GM18502 (cell line): ENCODE measurements at regions not wholly inside any gene's neighbourhood (a gene's known extent, or its start where the extent isn't known, plus 50 kb on each side); places are given as distances from the start of the nearest gene placed in this dataset.

Source experiments
- ATAC-seq: cut with Tn5 transposase; IDR thresholded peaks from one replicate; pipeline ENCODE4 v1.9.1; 2021; ENCODE audit warnings: mild to moderate bottlenecking; ENCODE audit not compliant: unreplicated experiment, poor library complexity

DNA sequence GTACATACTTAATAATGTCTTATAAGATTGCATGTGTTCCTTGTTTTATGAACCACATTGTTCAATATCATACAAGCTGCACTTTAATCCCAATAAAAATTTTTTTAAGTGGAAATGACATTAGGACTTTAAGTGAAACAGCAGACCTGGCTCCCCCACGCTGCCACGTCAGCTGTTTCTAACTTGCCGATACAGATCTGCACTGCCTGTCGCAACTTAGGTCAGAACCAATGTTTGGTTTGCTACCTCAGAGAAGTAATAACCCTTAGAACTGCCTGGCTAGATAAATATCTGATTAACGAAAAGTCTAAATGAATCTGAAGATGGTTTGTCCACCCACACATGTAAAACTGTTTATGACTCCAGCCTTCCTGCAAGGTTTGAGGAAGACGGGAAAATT is 327.5 kb upstream of the DACH1 start:
- ATAC-seq: no peak

DNA sequence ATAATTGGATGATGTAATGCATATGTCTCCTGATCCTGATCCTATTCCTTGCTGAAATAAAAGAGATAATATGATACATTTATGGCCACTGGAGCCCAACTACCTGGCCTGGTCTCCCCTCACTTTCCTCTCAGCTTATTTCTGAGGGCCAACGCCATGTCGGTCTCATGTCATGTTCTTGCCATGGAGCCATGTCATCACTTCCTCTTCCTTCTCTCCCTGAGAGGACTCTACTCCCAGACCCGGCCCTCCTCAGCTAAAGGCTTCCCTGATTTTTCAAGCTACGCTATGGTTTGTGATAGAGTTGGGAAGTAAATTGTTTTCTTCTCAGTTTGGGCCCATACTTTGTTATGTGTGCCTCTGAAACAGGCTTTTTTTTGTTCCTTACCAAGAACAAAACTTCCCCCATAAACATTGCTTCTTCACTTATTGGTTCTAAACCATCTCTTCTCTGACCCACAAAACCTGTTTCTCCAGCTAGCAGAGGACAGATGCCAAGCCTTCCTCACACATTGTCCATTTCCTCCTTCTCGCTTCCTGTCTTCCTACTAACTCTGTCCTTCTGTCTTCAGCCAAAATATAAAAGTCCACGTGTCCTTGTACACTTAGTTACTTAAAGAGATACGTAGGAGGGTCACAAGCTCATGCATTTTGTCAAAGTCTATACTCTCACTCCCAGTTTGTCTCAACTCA is 319.9 kb upstream of the DACH1 start:
- ATAC-seq: no peak

DNA sequence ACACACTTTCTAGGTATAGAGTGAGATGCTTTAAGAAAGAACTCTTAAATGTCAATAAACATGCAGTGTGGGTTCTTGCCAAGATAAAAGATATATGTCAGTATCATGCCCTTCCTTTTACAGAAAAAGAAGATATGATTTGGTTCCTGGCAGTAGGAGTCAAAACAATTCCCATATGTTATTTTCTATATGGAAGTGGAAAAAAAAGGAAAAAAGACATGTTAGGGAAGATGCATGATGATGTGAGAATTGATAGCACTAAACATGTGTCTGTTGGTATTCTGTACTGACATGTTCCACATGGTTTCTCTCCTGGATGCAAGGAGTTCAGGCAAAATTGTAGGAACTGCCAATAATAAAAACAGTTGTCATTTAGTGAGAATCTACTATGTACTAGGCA is 318.8 kb upstream of the DACH1 start:
- no peak for ATAC-seq

DNA sequence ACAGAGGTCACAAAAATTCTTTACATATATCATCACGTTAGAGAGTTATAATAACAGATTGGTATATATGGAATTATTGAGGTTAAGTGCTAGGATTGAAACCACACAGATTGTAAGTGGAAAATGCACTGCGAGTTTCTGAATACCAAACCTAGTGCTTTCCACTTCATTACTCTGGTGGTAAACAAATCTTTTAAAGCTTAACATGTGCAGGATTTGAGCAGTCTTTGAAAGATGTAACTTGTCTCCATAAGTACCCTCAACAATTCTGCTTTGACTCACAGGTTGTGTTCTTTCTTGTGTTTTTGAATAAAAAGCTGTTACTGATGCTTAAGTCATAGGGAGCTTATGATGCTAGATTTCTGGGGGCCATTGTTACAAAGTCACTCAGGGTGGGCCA is 314.7 kb upstream of the DACH1 start:
- no peak for ATAC-seq

DNA sequence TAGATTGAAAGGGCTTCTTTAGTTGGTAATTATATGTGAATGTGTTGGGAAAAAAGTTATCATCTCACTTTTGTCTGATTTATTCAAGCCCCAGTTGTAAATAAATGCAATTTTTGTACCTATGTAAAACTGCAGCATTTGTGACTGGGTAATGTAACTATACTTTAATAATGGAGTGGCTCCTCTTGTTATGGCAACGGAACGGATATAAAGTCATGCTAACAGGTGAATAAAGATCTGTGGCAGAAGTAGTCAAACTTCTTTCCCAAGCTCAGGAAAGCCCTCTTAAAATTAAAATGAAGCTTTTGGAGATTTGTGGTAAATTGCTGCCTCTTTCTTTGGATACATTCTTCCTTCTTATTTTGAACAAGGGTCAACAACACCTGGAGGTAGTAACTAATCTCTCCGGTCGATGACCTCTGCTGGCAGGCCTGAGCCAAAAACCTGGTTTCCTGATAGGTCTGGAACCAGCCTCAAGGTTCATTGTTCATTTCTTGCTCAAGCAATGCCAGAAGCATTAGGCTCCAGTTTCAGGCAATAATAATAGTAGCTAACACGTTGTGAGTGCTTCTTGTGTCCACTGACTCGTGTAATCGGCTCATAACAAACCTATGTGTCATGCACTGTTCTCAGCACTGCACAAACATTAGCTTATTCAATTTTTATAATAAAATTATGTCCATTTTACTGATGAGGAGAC is 313.4 kb upstream of the DACH1 start:
- ATAC-seq: no peak

DNA sequence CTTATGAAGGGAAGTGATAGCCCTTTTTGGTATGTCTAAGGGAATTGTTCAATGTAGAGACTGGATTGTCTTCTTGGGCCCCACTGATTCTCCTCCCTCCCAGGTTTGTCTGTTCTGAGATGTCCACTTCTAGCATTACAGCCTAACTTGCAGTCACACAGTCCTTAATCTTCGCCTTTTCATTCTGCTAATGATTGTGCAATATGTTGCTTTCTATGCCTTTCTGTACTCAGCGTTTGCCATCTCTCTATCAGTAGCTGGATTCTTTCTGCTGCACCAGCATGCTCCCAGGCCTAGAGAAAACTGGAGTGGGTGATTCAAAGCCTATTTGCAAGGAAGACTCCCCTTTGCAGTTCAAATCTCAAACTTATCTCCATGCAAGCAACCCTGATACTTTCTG is 307.5 kb upstream of the DACH1 start:
- no peak for ATAC-seq

DNA sequence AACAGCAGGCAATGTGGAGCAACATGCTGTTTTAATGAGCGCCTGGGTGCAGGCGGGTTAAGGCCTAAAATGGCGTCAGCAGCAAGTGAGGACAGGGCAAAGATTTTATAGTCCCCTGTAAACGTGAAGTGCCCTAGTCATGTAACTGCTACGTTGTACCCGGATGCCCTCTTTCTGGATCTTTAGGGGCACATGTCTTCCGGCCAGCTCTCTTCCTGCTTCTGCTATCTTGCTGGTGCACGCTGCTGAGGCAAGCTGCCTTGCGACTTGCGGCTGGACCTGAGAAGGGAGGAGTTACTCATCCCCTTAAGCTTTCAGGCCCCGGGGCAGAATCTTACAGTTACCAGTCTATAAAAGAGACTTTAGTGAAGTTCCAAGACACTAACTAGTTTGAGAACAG is 303.6 kb upstream of the DACH1 start:
- no peak for ATAC-seq

DNA sequence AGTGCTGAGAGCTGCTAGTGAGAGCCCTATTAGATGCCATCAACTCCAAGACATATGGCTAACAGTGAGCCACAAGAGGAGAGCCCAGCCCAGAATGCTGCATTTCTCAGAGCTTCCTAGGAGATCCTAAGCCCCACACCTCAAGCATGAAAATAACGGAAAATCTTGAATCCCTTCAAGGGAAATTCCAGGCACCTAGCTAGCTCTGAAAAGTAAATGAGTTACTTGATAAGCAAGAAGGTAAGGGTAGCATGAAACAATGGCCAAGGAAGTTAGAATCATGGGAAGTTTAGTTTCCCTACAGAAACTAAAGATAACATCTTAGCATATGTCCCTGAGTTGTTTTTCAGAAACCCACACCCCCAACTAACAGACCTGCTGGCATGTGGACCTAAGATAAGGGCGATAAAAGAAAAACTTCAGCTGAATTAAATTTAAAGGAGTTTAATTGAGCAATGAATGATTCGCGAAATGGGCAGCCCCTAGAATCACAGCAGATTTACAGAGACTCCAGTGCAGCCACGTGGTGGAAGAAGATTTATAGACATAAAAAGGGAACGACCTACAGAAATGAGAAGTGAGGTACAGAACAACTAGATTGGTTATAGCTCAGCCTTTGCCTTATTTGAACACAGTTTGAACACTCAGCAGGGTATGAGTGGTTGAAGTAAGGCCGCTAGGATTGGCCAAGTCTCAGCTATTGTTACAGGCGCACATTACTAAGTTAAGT is 301.3 kb upstream of the DACH1 start:
- ATAC-seq: no peak

DNA sequence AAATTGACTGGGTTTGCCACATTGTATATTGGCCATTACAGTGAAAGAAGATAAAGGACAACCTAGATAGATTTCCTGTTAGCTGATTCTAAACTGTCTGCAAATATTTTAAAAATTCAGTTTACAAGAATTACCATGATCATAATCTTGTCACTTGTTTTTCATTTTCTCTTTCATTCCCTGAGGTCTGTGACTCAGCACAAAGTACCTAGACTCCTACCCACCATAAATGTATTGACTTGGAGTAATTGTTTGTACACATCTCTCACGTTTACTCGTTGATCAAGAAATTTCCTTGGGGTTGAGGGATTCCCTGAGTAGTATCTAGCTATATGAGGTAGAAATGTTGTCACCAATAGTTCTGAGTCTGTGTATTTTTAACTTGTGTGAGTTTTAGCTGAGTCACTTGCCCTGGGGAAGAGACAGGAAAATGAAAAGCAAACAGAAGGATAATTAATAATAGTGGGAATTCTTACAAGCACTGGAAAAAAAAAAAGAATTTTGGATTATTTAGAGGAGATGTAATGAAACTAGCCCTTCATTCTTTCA is 299.2 kb upstream of the DACH1 start:
- no peak for ATAC-seq

DNA sequence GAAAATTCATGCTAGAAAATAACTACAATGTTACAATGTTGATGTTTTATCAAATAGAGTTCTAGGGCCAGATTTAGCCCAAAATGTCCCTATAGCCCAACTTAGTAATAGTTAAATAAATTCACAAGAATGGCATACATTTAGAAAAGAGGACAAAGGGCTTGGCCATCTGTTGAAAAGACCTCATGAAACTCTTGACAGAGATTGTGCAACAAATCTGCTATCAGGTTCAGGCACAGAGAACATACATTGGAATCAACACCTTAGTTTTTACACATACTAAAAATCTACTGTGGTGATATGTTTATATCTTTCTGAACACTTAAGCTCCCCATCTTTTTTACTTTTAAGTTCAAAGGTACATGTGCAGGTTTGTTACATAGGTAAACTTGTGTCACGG is 298.3 kb upstream of the DACH1 start:
- ATAC-seq: no peak

DNA sequence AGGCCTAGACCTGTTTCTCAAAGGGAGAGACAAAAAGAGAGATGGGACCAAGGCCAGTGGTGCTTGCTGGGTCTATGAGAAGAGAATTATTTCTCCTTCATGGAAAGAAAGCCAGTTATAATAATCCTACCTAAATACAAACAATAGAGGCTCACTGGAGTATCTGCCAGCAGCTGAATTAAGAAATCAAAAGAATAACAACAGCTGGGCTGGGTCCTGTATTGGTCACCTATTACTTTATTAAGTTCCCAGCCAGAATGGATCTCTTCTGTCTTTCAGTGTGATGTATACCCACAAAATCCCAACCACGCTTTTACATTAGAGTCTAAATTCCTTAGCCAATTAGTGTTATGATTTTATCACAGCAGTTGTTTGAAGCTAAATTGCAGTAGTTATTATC is 297.8 kb upstream of the DACH1 start:
- no peak for ATAC-seq

DNA sequence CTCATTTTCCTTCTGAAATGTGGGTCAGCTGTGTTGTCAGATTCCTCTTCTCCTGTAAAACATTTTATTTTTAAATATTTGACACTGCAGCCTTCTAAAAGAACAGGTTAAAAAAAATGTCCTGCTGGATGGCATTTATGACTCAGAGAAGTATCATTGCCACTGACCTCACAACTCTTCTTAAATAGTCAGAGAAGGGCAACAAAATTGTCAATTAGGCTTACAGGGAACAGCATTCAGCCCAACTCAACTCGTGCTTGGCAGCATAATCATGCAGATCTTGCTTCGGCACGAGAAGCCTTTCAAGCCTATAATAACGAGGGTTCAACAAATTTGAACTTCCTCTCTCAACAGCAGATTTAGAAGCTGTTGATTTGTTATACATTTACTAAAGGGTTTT is 296.7 kb upstream of the DACH1 start:
- ATAC-seq: no peak

DNA sequence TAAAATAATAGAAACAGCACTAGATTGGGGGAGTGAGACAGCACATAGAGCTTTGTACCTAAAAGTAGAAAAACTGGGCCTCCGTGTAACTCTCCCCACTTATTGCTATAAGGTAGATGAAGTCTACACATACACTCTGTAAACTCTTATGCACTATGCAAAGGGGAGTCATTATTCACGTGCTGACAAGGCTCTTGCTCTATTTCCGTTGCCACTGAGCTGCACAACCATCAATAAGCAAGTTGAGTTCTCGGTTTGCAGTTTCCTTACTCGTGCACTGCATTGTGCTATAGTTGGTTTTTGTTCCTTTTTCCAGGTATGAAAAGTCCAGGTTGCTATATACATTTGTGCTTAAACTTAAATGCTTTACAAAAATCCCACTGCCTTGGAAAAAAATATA is 294.0 kb upstream of the DACH1 start:
- ATAC-seq: no peak

DNA sequence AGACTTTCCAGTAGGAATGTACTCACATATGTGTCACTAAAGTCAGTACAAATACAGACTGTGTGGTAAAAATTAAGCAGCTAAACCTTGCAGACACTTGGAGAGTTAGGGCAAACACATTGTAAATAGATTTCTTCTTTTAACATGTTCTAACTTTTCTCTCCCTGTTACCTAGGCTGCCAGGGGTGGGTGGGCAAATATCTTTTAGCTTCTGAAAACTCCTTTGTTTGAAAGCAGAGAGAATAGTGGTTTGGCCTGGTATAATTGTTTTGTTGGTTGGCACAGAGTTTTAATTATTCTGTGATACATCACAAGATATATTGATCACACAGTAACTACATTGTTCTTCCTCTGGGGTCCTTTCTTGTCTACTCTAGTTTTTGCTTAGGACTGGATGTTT is 289.8 kb upstream of the DACH1 start:
- ATAC-seq: no peak

DNA sequence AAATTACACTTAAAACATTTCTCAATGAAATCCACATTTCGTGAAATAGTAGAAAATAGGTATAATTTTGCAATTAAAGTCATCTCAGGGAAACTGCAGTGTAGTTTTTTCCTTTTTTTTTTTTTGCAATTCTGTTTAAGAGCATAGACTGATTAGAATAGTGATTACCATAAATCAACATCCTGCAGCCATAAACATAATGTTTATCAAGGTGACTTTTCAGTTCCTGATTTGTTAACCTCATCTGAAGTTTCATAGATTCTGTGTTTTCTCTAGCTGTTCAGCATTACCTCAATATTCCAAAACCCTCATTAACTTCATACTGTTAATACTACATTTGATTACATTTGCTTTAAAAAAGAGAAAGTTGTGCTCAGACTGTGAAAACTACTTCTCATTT is 286.3 kb upstream of the DACH1 start:
- ATAC-seq: no peak

DNA sequence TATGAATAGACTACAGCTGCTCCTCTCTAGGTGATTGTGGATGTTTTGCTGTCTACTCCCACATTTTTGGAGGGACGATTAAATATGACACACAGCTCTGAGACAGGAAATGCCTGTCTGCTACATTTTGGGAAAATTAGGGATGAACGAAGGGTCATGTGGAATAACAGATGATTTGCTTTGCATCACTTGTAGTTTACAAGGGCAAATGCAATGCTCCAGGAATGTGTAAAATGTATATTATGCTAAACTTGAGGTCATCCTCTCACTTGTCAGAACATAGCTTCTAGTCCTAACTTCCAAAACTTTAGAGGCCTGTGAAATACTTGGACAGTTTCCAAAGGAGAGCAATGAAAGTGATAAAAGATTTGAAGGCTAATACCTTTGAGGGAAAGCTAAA is 284.2 kb upstream of the DACH1 start:
- ATAC-seq: no peak

DNA sequence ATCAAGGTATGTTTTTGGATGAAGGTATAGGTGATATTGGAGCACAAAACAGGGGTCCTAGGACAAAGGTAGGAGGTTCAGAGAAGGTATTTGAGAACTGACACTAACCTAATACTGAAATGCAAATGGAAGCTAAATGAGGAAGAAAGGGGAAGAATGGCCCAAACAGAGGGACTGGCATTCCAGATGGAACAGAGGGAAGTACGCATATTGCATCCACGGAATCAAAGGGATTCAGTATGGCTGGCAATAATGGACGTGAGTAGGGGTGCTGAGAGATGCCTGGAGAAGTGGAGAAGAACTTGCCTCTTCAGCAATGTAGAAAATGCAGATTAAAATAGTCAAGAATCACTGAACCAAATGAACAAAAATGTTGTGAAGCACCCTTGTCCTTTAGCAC is 283.5 kb upstream of the DACH1 start:
- ATAC-seq: no peak

DNA sequence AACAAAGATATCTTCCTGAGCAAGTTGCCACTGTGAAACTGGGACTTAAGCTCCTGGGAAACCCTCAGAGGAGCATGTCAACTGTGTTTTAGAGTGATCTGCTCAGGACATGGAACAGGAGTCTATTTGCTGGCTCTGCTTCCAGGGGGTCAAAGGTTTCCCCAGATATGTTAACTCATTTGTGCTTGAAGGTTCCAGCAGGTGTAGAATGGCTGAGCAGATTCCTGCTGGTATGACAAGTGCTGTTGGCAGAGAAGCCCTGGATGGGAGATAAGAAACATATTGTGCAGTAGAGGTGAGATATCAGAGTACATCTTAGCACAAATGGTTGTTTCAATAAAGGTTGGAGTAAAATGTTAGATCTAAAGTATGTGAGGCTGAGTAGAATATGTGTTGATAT is 282.7 kb upstream of the DACH1 start:
- ATAC-seq: no peak

DNA sequence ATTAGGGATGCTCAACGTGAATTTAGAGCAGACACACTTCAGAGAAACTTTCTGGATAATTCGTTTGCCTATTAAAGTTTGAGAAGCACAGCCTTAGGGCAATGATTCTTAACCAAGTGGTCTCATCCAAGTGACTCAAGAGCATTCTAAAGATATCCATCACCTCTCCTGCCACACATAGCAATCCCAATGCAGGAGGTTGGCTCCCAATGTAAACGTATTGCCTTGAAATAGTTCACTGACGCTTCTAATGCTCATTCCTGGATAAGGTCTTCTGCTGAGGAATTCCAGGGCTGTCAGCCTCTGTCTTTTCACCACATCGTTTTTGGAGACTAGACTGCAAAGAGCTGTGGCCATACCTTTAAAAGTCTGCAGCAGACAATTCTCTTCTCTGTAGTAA is 279.8 kb upstream of the DACH1 start:
- ATAC-seq: no peak

DNA sequence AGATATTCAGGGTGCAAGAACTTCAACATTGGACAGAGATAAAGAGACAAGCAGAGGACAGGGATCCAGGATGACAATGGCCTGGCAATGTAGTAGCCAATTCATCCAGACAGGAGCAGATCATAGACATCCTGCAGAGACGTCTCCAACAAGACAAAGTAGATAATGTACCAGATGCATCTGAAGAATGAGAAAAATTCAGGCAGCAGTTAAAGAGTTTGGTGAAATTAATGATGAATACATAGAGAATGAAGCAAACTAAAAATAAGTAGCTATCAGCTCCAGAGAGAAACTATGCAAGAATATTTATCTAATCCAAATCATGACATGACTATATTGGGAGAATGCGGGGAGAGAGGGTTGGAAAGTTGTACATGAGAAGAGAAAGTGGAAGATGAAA is 278.4 kb upstream of the DACH1 start:
- no peak for ATAC-seq

DNA sequence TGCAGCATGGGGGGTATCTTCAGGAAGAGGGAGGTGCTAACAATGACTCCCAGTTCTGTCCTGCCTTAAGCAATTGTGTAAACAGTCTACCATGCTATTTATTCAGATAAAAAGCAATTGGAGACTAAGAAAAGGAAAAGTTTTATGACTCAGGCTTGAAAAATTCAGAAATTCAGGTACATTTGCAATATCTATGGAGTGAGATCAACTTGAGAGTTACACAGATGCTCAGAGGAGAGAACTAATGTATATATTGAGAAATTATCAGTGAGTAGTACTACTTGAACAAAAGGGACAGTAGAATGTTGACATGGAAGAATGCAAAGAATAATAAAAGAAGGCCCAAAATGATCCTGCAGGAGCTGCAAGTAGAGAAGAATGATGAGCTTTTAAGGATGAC is 277.6 kb upstream of the DACH1 start:
- ATAC-seq: no peak
